ENCODE measurements at regions not wholly inside any gene's neighbourhood (a gene's known extent, or its start where the extent isn't known, plus 50 kb on each side); places are given as distances from the start of the nearest gene placed in this dataset.
A peak's percentile ranks its signal among the peaks of the same experiment; 100 is the strongest.

DNA sequence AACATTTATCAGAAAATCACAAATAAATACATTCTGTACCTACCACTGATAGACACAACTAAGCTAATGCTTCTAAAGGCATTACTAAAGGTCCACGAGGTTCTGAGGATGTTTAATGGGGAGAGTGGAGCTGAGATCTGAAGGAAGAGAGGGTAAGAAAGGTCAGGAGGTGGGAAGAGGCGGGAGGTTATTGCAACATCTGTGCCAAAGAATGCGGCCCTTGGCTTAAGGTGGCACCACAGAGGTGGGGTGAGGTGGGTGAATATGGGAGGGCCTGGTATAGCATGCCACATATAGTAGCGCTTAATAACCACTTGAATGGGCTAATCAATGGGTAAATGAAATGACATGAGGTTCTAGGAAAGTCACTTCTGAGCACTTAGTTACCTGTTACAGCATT lies 217.8 kb upstream of the ATP5MC3 start:
- TF ChIP-seq, protein P1, sequence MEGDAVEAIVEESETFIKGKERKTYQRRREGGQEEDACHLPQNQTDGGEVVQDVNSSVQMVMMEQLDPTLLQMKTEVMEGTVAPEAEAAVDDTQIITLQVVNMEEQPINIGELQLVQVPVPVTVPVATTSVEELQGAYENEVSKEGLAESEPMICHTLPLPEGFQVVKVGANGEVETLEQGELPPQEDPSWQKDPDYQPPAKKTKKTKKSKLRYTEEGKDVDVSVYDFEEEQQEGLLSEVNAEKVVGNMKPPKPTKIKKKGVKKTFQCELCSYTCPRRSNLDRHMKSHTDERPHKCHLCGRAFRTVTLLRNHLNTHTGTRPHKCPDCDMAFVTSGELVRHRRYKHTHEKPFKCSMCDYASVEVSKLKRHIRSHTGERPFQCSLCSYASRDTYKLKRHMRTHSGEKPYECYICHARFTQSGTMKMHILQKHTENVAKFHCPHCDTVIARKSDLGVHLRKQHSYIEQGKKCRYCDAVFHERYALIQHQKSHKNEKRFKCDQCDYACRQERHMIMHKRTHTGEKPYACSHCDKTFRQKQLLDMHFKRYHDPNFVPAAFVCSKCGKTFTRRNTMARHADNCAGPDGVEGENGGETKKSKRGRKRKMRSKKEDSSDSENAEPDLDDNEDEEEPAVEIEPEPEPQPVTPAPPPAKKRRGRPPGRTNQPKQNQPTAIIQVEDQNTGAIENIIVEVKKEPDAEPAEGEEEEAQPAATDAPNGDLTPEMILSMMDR (IDR thresholded peaks at IDR 0.05), result no peak
- Histone ChIP-seq H3K4me1 (ENCODE audit: control insufficient read depth in 1 of 2, insufficient read depth in 1 of 2, low read depth in 1 of 2, low read length in 1 of 2) (peaks cover 0 to 7% of the 10 kb centered on the region in 2 experiments), H3K27ac (no peak overlapping the region), H3K9me3 (no peaks in the 10 kb centered on the region), H3K36me3 (no peaks in the 10 kb centered on the region), H3K4me3 (ENCODE audit: low read depth in 1 of 2, low read length in 1 of 2) (no peak overlapping the region), H3K27me3 (no peaks in the 10 kb centered on the region)

- TF ChIP-seq, protein P1 (IDR thresholded peaks at IDR 0.05), result no peak
- H3K27ac ChIP-seq, result no peak overlapping the region
- H3K4me1 ChIP-seq (ENCODE audit: control insufficient read depth in 1 of 2, insufficient read depth in 1 of 2, low read depth in 1 of 2, low read length in 1 of 2), result peaks cover 0 to 7% of the 10 kb centered on the region in 2 experiments
- H3K27me3 ChIP-seq, result no peaks in the 10 kb centered on the region
- H3K36me3 ChIP-seq, result no peaks in the 10 kb centered on the region
- no peaks in the 10 kb centered on the region for H3K9me3 ChIP-seq
- H3K4me3 ChIP-seq (ENCODE audit: low read depth in 1 of 2, low read length in 1 of 2), result no peak overlapping the region
Measured at GRCh38 chr2:175398848-175399247, 217.3 kb upstream of the ATP5MC3 start.

DNA sequence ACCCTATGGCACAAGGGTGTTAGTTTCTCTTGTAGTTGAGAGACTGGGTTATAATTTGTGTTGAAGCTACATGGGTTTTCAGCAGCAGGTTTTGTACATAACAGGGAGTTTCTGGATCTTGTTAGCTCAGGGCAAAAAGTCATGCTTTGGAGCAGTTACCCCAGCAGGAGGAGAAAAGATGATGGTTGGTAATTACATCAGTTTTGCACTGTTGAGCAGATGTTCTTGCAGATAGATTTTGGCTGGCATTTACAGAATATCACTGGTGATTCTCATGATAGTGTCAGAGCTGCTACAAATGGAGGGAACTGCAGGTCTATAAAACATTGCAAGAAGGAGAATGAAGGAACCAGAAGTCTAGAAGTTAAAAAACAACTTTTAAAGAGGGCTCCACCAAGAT lies 215.2 kb upstream of the ATP5MC3 start:
- Histone ChIP-seq H3K4me3 (ENCODE audit: low read depth in 1 of 2, low read length in 1 of 2) (no peak overlapping the region), H3K4me1 (ENCODE audit: control insufficient read depth in 1 of 2, insufficient read depth in 1 of 2, low read depth in 1 of 2, low read length in 1 of 2) (peaks cover 0 to 7% of the 10 kb centered on the region in 2 experiments), H3K27ac (no peak overlapping the region), H3K27me3 (no peaks in the 10 kb centered on the region), H3K36me3 (no peaks in the 10 kb centered on the region), H3K9me3 (no peaks in the 10 kb centered on the region)
- TF ChIP-seq, protein P1 (IDR thresholded peaks at IDR 0.05), result no peak

DNA sequence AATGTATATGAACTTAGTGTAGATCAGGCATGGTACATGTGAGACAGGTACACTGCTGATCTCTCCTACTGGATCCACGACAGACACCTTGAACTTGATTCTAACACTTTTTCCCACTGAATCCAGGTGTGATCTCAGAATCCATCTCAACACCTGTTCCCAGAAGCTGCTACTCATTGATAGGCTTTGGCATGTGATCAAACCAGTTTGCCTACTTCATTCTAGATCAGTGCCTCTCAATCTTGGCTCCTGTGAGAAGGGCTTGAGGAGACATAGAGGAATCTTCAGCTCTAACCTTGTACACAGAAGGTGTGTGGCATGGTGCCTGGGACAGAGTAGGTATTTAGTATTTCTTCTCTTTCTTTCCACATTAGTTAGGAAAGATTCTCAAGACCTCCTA lies 212.3 kb upstream of the ATP5MC3 start:
- Histone ChIP-seq H3K4me1 (ENCODE audit: control insufficient read depth in 1 of 2, insufficient read depth in 1 of 2, low read depth in 1 of 2, low read length in 1 of 2) (peaks cover 0 to 1% of the 10 kb centered on the region in 2 experiments), H3K27ac (no peak overlapping the region), H3K4me3 (ENCODE audit: low read depth in 1 of 2, low read length in 1 of 2) (no peak overlapping the region), H3K9me3 (no peaks in the 10 kb centered on the region), H3K27me3 (no peaks in the 10 kb centered on the region), H3K36me3 (no peaks in the 10 kb centered on the region)
- TF ChIP-seq, protein P1 (IDR thresholded peaks at IDR 0.05), result no peak

DNA sequence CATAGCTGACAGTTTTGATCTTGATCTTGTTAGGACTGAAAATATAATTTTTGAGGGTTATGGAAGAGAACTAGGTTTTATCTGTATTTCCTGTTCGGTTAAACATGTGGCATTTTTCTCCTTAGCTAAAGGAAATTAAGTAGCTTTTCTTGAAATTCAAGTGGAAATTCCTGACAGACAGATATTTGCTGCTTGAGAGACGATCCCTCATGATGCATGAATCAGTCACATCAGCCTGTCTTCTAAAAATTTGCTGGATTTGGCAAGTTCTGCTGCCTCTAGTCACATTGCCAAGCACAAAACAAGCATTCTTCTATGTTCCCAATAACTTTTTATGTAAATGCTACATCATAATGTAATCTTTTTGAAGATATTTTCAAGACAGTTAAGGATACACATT lies 201.8 kb upstream of the ATP5MC3 start:
- TF ChIP-seq, protein P1 (IDR thresholded peaks at IDR 0.05), result no peak
- Histone ChIP-seq H3K27me3 (no peaks in the 10 kb centered on the region), H3K9me3 (peaks cover 31% of the 10 kb centered on the region), H3K4me3 (ENCODE audit: low read depth in 1 of 2, low read length in 1 of 2) (no peak overlapping the region), H3K36me3 (no peaks in the 10 kb centered on the region), H3K27ac (no peak overlapping the region), H3K4me1 (ENCODE audit: control insufficient read depth in 1 of 2, insufficient read depth in 1 of 2, low read depth in 1 of 2, low read length in 1 of 2) (no peaks in the 10 kb centered on the region)

DNA sequence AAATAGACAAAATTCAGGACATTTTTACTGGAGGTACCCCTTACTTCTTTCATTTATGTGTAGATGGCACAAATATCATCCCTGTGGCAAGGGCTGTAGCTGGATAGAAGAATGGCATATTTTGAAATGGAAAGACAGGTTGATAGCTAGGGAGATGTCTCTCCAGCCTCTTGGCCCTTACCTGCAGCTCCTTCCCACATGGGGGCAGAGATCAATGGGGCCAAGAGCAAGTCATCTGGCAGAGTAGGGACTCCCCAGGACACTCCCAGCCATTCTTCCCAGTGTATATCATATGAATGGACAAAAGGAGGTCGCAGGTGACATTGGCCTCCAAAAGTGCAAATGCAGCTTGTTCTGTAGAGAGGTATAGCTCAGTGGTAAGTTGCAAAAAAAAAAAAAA lies 192.2 kb upstream of the ATP5MC3 start:
- TF ChIP-seq, protein P1 (IDR thresholded peaks at IDR 0.05), result no peak
- Histone ChIP-seq H3K36me3 (no peaks in the 10 kb centered on the region), H3K4me1 (ENCODE audit: control insufficient read depth in 1 of 2, insufficient read depth in 1 of 2, low read depth in 1 of 2, low read length in 1 of 2) (peaks cover 21 to 41% of the 10 kb centered on the region in 2 experiments), H3K27me3 (no peaks in the 10 kb centered on the region), H3K9me3 (no peaks in the 10 kb centered on the region), H3K27ac (peak overlapping the region; percentile 66), H3K4me3 (ENCODE audit: low read depth in 1 of 2, low read length in 1 of 2) (no peak overlapping the region)
